ENCODE measurements at regions not wholly inside any gene's neighbourhood (a gene's known extent, or its start where the extent isn't known, plus 50 kb on each side); places are given as distances from the start of the nearest gene placed in this dataset.

DNA sequence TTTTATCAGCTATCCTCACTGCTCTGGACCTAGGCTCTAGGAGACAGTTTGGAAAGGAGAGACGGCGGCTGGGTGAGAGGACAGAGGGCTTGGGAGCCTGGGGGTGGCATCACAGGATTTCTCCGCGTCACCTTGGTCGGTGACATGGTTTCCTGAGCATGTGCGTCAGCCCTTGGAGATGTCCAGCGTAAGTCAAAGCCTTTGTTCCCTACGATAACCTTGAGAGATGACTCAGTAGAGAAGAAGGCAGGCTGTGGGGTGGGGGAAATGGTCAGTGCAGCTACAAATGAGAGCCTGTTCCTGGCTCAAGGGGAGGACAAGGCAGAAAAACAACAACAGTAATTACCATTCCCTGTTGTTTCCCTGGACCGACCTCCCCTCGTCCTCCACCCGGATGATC, 90.2 kb upstream of the TBX3 start:
- TF ChIP-seq ELF4 (IDR thresholded peaks at IDR 0.05) (no peak), NFRKB (IDR thresholded peaks at IDR 0.05) (no peak), ARNT (IDR thresholded peaks at IDR 0.05) (no peak), CTBP1 (IDR thresholded peaks at IDR 0.05; ENCODE audit: borderline replicate concordance) (no peak), SP1 (IDR thresholded peaks at IDR 0.05) (no peak), SUZ12 (IDR thresholded peaks at IDR 0.05) (no peak), BHLHE40 (IDR thresholded peaks at IDR 0.05; ENCODE audit: borderline replicate concordance) (no peak), FOXK2 (IDR thresholded peaks at IDR 0.05) (no peak), FOXA1 (IDR thresholded peaks at IDR 0.05) (no peak)
